GM18517 (cell line): ENCODE measurements at regions not wholly inside any gene's neighbourhood (a gene's known extent, or its start where the extent isn't known, plus 50 kb on each side); places are given as distances from the start of the nearest gene placed in this dataset.
"Not testable (repeated sequence)": the region's sequence is repeated elsewhere in the genome, so short reads cannot be mapped to it uniquely, and the experiment has no call there.

Experiments used
- ATAC-seq: cut with Tn5 transposase; IDR thresholded peaks from one replicate; pipeline ENCODE4 v1.9.1; 2021; ENCODE audit warnings: mild to moderate bottlenecking, moderate library complexity; ENCODE audit not compliant: unreplicated experiment

- no peak for ATAC-seq
Observed at GRCh38 chr1:65020774-65021173, 54.4 kb upstream of the JAK1 start.

GRCh38 chr1:65021795-65022194 lies 55.4 kb upstream of the JAK1 start:
- ATAC-seq, result no peak

- ATAC-seq, result no peak
Observed at GRCh38 chr1:65022216-65022615, 55.9 kb upstream of the JAK1 start.

- no peak for ATAC-seq
Observed at GRCh38 chr1:65025794-65026193, 59.4 kb upstream of the JAK1 start.

- ATAC-seq, result no peak
Observed at GRCh38 chr1:65026235-65026634, 59.9 kb upstream of the JAK1 start.

- no peak for ATAC-seq
Observed at GRCh38 chr1:65027666-65028358, 61.5 kb upstream of the JAK1 start.

- ATAC-seq, result not testable (repeated sequence)
Observed at GRCh38 chr1:65029434-65029833, 63.1 kb upstream of the JAK1 start.

GRCh38 chr1:65034879-65035278 lies 68.5 kb upstream of the JAK1 start:
- not testable (repeated sequence) for ATAC-seq

- no peak for ATAC-seq
Observed at GRCh38 chr1:65036570-65037051, 70.3 kb upstream of the JAK1 start.

GRCh38 chr1:65039066-65039465 lies 72.7 kb upstream of the JAK1 start:
- ATAC-seq, result no peak

- ATAC-seq, result no peak
Observed at GRCh38 chr1:65039508-65039907, 73.2 kb upstream of the JAK1 start.

- no peak for ATAC-seq
Observed at GRCh38 chr1:65042467-65042866, 76.1 kb upstream of the JAK1 start.

GRCh38 chr1:65044411-65044810 lies 78.1 kb upstream of the JAK1 start:
- no peak for ATAC-seq

GRCh38 chr1:65045022-65045817 lies 78.9 kb upstream of the JAK1 start:
- no peak for ATAC-seq

- ATAC-seq, result no peak
Observed at GRCh38 chr1:65048335-65048734, 82.0 kb upstream of the JAK1 start.

- ATAC-seq, result no peak
Observed at GRCh38 chr1:65049941-65050713, 83.8 kb upstream of the JAK1 start.

GRCh38 chr1:65050735-65051134 lies 84.4 kb upstream of the JAK1 start:
- no peak for ATAC-seq

GRCh38 chr1:65054481-65054880 lies 88.1 kb upstream of the JAK1 start:
- ATAC-seq, result no peak

GRCh38 chr1:65055747-65056146 lies 89.4 kb upstream of the JAK1 start:
- no peak for ATAC-seq

GRCh38 chr1:65056234-65056633 lies 89.9 kb upstream of the JAK1 start:
- no peak for ATAC-seq

- no peak for ATAC-seq
Observed at GRCh38 chr1:65056866-65057265, 90.5 kb upstream of the JAK1 start.
